Uterus (tissue), 2 donors: ENCODE measurements at regions not wholly inside any gene's neighbourhood (a gene's known extent, or its start where the extent isn't known, plus 50 kb on each side); places are given as distances from the start of the nearest gene placed in this dataset.

ENCODE experiments used
- POLR2A ChIP-seq, 2 donors: fragments of 450-650 bp; IDR thresholded peaks; one replicate each; pipeline ENCODE4 v1.6.1; 2016; ENCODE audit warnings: antibody characterized with exemption in 2 of 2, mild to moderate bottlenecking in 1 of 2, moderate library complexity in 1 of 2
- TF ChIP-seq, protein P1 (sequence below), 4 experiments: fragments of 200-600 bp in 2 of 4; fragments of 450-650 bp in 2 of 4; sonication (generic) in 2 of 4; IDR thresholded peaks; one replicate each; pipeline ENCODE4 v1.5.1; 2016 to 2019; ENCODE audit warnings: antibody characterized with exemption in 4 of 4, mild to moderate bottlenecking in 2 of 4, moderate library complexity in 1 of 4

GRCh38 chr20:57114290-57115005 is 152.0 kb downstream of the BMP7 start:
- no peak for TF ChIP-seq POLR2A (IDR thresholded peaks at IDR 0.05)
- TF ChIP-seq, protein P1, sequence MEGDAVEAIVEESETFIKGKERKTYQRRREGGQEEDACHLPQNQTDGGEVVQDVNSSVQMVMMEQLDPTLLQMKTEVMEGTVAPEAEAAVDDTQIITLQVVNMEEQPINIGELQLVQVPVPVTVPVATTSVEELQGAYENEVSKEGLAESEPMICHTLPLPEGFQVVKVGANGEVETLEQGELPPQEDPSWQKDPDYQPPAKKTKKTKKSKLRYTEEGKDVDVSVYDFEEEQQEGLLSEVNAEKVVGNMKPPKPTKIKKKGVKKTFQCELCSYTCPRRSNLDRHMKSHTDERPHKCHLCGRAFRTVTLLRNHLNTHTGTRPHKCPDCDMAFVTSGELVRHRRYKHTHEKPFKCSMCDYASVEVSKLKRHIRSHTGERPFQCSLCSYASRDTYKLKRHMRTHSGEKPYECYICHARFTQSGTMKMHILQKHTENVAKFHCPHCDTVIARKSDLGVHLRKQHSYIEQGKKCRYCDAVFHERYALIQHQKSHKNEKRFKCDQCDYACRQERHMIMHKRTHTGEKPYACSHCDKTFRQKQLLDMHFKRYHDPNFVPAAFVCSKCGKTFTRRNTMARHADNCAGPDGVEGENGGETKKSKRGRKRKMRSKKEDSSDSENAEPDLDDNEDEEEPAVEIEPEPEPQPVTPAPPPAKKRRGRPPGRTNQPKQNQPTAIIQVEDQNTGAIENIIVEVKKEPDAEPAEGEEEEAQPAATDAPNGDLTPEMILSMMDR (IDR thresholded peaks at IDR 0.05) = no peak
